GM13976 (cell line): ENCODE measurements at regions not wholly inside any gene's neighbourhood (a gene's known extent, or its start where the extent isn't known, plus 50 kb on each side); places are given as distances from the start of the nearest gene placed in this dataset.

ENCODE experiments used
- DNase-seq: peaks from one replicate; pipeline ENCODE4 v3.0.0; 2012; ENCODE audit warnings: low spot score
- CTCF ChIP-seq: IDR thresholded peaks from 2 replicates; pipeline ENCODE4 v1.5.1; 2012; ENCODE audit warnings: borderline replicate concordance, mild to moderate bottlenecking; ENCODE audit not compliant: insufficient read depth; ENCODE audit errors: extremely low read depth, missing control alignments, control extremely low read depth
- in situ Hi-C: fragments of 300-500 bp; cut with MboI; formaldehyde crosslinking; loops from one replicate; pipeline ENCODE4 v1.12.0; 2022; ENCODE audit warnings: low sequenced_read_pairs, mixed read lengths, inconsistent platforms; ENCODE audit not compliant: unreplicated experiment

- TF ChIP-seq CTCF, result no peak
- DNase-seq, result peak; percentile 17
- in situ Hi-C loops, result no loop called here
These were observed 172.7 kb upstream of the RIOK2 start for GRCh38 chr5:97355775-97356174.

- in situ Hi-C loops, result no loop called here
- DNase-seq, result no peak
- TF ChIP-seq CTCF, result no peak
These were observed 180.5 kb upstream of the RIOK2 start for GRCh38 chr5:97363577-97363976.

GRCh38 chr5:97364731-97365130 is 181.7 kb upstream of the RIOK2 start:
- DNase-seq, result no peak
- TF ChIP-seq CTCF, result no peak
- in situ Hi-C loops, result no loop called here

- DNase-seq, result no peak
These were observed 182.3 kb upstream of the RIOK2 start for GRCh38 chr5:97365163-97365845.

GRCh38 chr5:97365918-97366317 is 182.9 kb upstream of the RIOK2 start:
- in situ Hi-C loops, result no loop called here
- no peak for DNase-seq
- no peak for TF ChIP-seq CTCF

More at GRCh38 chr5:97365163-97365845, 182.3 kb upstream of the RIOK2 start:
- TF ChIP-seq CTCF, result no peak
- in situ Hi-C loops, result no loop called here

GRCh38 chr5:97375959-97376358 is 192.9 kb upstream of the RIOK2 start:
- in situ Hi-C loops, result no loop called here
- DNase-seq, result no peak
- no peak for TF ChIP-seq CTCF
